ENCODE measurements at regions not wholly inside any gene's neighbourhood (a gene's known extent, or its start where the extent isn't known, plus 50 kb on each side); places are given as distances from the start of the nearest gene placed in this dataset.
A peak's percentile ranks its signal among the peaks of the same experiment; 100 is the strongest.

DNA sequence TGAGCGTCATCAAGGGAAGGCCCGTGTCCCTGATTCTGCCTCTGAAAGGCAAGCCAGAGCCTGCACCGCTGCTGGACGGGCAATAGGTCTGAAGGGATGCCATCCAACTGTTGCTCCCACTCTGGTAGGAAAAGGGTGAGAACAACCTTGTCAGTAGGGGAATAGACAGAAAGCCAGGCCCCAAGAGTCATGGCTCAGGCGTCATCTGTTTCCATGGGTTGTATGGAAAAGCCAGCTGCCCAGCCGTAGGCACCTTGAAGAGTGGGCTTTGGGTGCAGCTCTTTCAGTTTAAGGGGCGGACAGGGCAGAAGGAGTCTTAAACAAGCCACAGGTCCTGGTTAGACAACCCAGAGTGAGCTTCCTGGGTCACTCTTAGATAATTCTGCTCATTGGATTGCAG lies 66.5 kb downstream of the RNF6 start:
- no peak for TF ChIP-seq CTCF (conservative IDR thresholded peaks at IDR 0.05; ENCODE audit: low read length)
- H3K4me3 ChIP-seq (ENCODE audit: low read length), result no peak overlapping the region
- no peak for DNase-seq (ENCODE audit: low read depth)

DNA sequence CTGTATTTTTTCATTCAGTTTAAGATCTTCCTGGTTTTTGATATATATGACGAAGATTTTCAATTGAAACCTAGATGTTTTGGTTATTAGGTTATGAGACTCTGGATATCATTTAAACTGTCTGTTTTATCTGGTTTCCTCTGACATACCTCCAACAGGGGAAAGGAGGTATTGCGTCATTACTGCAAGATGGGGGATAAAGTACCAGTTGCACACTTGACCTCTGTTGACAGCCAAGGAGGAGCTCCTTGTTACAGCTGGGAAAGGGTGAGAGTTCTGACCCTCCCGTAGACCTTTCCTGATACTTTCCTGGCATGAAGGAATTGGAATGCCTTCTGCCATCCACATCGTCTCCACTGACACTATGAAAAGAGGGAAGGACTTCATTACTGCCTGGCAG lies 82.0 kb upstream of the SHISA2 start:
- H3K4me3 ChIP-seq (ENCODE audit: low read length), result no peak overlapping the region
- no peak for TF ChIP-seq CTCF (conservative IDR thresholded peaks at IDR 0.05; ENCODE audit: low read length)
- no peak for DNase-seq (ENCODE audit: low read depth)

DNA sequence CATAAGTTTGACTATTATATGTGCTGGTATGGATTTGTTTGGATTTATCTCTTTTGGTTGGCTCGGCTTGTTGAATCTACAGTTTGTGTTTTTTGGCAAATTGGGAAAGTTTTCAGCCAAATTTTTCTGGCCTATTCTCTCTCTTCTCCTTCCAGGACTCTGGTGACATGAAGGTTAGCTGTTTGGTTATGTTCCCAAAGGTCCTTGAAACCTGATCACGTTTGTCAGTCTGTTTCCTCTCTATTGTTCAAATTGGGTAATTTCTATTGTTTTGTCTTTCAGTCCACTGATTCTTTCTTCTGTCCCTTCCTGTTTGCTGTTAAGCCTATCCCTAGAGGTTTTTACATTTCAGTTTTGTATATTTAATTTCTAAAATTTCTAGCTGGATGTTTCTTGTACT lies 81.5 kb upstream of the SHISA2 start:
- TF ChIP-seq CTCF (conservative IDR thresholded peaks at IDR 0.05; ENCODE audit: low read length), result no peak
- DNase-seq (ENCODE audit: low read depth), result no peak
- no peak overlapping the region for H3K4me3 ChIP-seq (ENCODE audit: low read length)

DNA sequence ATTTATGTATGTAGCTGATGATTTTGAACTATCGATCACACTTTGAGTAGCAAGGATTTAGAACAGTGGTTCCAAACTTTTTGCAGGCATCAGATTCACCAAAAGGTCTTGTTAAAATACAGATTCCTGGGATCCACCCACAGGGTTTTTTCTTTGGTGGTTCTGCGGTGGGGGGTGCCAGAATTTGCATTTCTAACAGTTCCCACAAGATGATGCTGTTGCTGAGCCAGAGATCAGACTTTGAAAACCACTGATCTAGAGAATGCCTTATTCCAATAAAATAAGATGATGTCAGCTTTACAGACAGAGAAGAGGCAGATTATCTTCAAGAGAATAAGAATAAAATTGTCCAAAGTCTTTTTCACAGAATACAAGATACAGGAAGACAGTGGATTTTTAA lies 80.9 kb upstream of the SHISA2 start:
- DNase-seq (ENCODE audit: low read depth), result peak; percentile 6
- peak; percentile 41 for TF ChIP-seq CTCF (conservative IDR thresholded peaks at IDR 0.05; ENCODE audit: low read length)
- H3K4me3 ChIP-seq (ENCODE audit: low read length), result no peak overlapping the region

DNA sequence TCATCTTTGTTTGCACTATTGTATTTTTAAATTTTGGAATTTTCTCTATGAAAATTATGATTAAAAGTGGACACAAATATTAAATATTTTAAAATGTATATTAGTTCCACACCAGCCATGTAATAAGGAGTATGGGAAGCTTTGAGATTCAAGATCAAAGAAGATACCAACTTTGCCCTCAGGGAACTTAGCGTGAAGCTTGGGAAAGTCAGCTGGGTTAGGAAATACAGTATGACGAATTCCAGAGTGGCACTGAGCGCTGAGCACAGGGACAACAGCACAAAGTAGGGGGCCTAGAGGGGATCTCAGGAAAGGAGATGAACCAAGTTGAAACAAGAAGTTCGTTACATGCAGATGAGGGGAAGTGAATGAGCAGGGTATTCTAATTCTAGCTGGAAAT lies 76.9 kb upstream of the SHISA2 start:
- DNase-seq (ENCODE audit: low read depth), result no peak
- no peak for TF ChIP-seq CTCF (conservative IDR thresholded peaks at IDR 0.05; ENCODE audit: low read length)
- no peak overlapping the region for H3K4me3 ChIP-seq (ENCODE audit: low read length)

DNA sequence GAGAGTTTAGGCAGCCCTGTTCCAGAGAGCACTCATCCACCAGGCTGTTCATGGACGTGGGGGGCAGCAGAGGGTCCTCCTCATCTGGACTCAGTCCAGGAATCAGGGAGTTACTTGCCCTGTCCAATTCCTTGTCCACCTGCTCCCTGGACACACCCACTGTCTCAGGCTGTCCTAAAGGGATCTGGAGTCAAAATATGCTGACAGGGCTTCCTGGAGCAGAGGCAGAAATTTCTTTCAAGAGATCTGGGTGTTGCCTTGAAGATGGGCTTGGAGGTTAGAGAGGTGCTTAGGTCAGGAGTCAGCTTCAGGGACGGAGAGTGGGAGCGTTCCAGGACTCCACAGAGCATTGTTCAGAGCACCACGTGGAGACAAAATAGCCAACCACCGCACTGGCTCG lies 65.8 kb upstream of the SHISA2 start:
- H3K4me3 ChIP-seq (ENCODE audit: low read length), result no peak overlapping the region
- no peak for DNase-seq (ENCODE audit: low read depth)
- TF ChIP-seq CTCF (conservative IDR thresholded peaks at IDR 0.05; ENCODE audit: low read length), result no peak

GRCh38 chr13:26112843-26113242 lies 61.0 kb upstream of the SHISA2 start:
- no peak for DNase-seq (ENCODE audit: low read depth)
- TF ChIP-seq CTCF (conservative IDR thresholded peaks at IDR 0.05; ENCODE audit: low read length), result peak; percentile 25; the same call in 1 of the 2 replicates
- no peak overlapping the region for H3K4me3 ChIP-seq (ENCODE audit: low read length)
